Thyroid gland (tissue), 4 donors: ENCODE measurements at regions not wholly inside any gene's neighbourhood (a gene's known extent, or its start where the extent isn't known, plus 50 kb on each side); places are given as distances from the start of the nearest gene placed in this dataset.
A peak's percentile ranks its signal among the peaks of the same experiment; 100 is the strongest.

Source experiments
- DNase-seq, 2 donors: peaks; one replicate each; pipeline ENCODE4 v3.0.0-alpha.2; 2019
- H3K27ac ChIP-seq, 3 donors: fragments of 200-600 bp; sonication (generic); 1 replicate in 2 of 3; 2 replicates in 1 of 3; pipeline ENCODE4 v1.5.1; 2016 to 2019; ENCODE audit warnings: mild to moderate bottlenecking in 1 of 3, moderate library complexity in 1 of 3
- H3K27me3 ChIP-seq: fragments of 200-600 bp; sonication (generic); one replicate; pipeline ENCODE4 v1.5.1; 2019
- H3K36me3 ChIP-seq, 2 donors: fragments of 200-600 bp; sonication (generic); one replicate each; pipeline ENCODE4 v1.5.1; 2016 to 2019
- H3K4me1 ChIP-seq, 2 donors: fragments of 200-600 bp; sonication (generic); one replicate each; pipeline ENCODE4 v1.5.1; 2017 to 2019
- H3K4me3 ChIP-seq, 3 donors: fragments of 200-600 bp; sonication (generic); replicated peaks in 1 of 3; 1 replicate in 2 of 3; 2 replicates in 1 of 3; pipeline ENCODE4 v1.5.1; 2016; ENCODE audit warnings: mild to moderate bottlenecking in 1 of 3
- H3K9me3 ChIP-seq: fragments of 200-600 bp; sonication (generic); one replicate; pipeline ENCODE4 v1.5.1; 2017
- CTCF ChIP-seq, 6 experiments: fragments of 200-600 bp in 3 of 6; fragments of 450-650 bp in 3 of 6; sonication (generic) in 3 of 6; IDR thresholded peaks; one replicate each; pipeline ENCODE4 v1.5.1; 2016 to 2019; ENCODE audit warnings: antibody characterized with exemption in 6 of 6, mild to moderate bottlenecking in 2 of 6, inconsistent platforms in 1 of 6, moderate library complexity in 1 of 6
- POLR2A ChIP-seq, 2 donors: fragments of 450-650 bp; IDR thresholded peaks; one replicate each; pipeline ENCODE4 v1.6.1; 2017; ENCODE audit warnings: antibody characterized with exemption in 2 of 2, mild to moderate bottlenecking in 2 of 2, moderate library complexity in 1 of 2
- WGBS, 2 donors: methylation state at CpG; one replicate each; pipeline ENCODE4 v1.1.5; 2017; 5-methylcytosine and 5-hydroxymethylcytosine counted together
- intact Hi-C: fragments of 100-400 bp; cut with DNase I; formaldehyde crosslinking; loops from one replicate; pipeline ENCODE4 v1.15.1; 2023

- Histone ChIP-seq H3K4me3 (no peak overlapping the region), H3K9me3 (no peaks in the 10 kb centered on the region), H3K27ac (no peak overlapping the region), H3K27me3 (no peaks in the 10 kb centered on the region), H3K4me1 (no peaks in the 10 kb centered on the region), H3K36me3 (no peaks in the 10 kb centered on the region)
- TF ChIP-seq POLR2A (IDR thresholded peaks at IDR 0.05), result no peak
- TF ChIP-seq CTCF (IDR thresholded peaks at IDR 0.05), result no peak
- no peak for DNase-seq
- WGBS, 2 donors, result 74 to 78% methylated on average over 2 of the region's 2 CpGs
- intact Hi-C loops, result no loop called here
Measured at GRCh38 chr10:105700218-105700617, 1059.1 kb downstream of the SORCS3 start.

DNA sequence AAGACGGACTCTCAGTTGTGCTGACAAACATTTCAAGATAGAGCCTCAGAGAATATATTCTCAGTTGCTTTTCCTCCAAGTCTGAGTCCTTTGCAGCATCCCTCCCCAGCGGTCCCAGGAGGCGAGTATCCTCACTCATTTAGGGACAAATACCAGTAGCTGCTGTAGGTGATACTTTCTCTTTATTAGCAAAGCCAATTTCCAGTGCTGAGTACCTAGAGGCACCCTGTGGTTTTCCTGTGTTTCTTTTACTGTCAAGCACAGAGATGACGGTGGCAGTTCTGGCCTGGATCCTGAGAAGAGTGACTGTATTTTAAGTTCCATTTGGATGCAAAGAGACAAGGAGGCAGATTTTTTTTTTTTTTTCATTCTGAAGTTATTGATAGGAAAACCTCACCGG lies 1058.4 kb downstream of the SORCS3 start:
- Histone ChIP-seq H3K27ac (no peak overlapping the region), H3K9me3 (no peaks in the 10 kb centered on the region), H3K4me3 (no peak overlapping the region), H3K36me3 (no peaks in the 10 kb centered on the region), H3K27me3 (no peaks in the 10 kb centered on the region), H3K4me1 (no peaks in the 10 kb centered on the region)
- TF ChIP-seq POLR2A (IDR thresholded peaks at IDR 0.05) (no peak), CTCF (IDR thresholded peaks at IDR 0.05) (no peak)
- WGBS, 2 donors, result 66 to 72% methylated on average over 5 of the region's 5 CpGs
- intact Hi-C loops, result no loop called here
- DNase-seq, result no peak

DNA sequence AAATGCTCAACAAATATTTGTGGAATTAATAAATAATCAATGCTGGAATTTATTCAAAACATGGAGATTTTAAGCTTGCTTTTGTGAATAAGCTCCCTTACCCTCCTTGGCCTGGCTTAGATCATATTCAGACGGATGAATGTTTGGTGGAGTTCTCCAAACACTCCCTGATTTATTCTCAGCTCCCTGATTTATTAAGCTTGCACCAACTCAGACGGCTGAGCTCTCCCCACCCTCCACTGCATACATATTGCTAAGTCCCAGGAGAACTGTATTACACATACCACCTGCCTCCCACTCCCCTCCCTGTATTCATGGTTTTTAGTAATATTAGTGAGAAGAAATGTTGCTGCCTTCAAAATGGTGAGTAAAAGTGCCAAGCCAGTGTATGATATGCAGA lies 1057.5 kb downstream of the SORCS3 start:
- 46 to 59% methylated on average over 2 of the region's 2 CpGs for WGBS, 2 donors

GRCh38 chr10:105697290-105697780 lies 1056.2 kb downstream of the SORCS3 start:
- Histone ChIP-seq H3K36me3 (no peaks in the 10 kb centered on the region), H3K4me3 (no peak overlapping the region), H3K4me1 (no peaks in the 10 kb centered on the region), H3K9me3 (no peaks in the 10 kb centered on the region), H3K27me3 (no peaks in the 10 kb centered on the region), H3K27ac (no peak overlapping the region)
- intact Hi-C loops, result no loop called here
- no peak for DNase-seq
- TF ChIP-seq POLR2A (IDR thresholded peaks at IDR 0.05) (no peak), CTCF (IDR thresholded peaks at IDR 0.05) (no peak)
- WGBS, 2 donors, result 51 to 71% methylated on average over 3 of the region's 3 CpGs

More for the DNA sequence above, 1057.5 kb downstream of the SORCS3 start:
- intact Hi-C loops, result no loop called here
- no peaks in the 10 kb centered on the region for H3K4me1 ChIP-seq
- no peaks in the 10 kb centered on the region for H3K36me3 ChIP-seq
- H3K4me3 ChIP-seq, result no peak overlapping the region
- no peak for DNase-seq
- no peak for TF ChIP-seq CTCF (IDR thresholded peaks at IDR 0.05)
- TF ChIP-seq POLR2A (IDR thresholded peaks at IDR 0.05), result no peak
- H3K27ac ChIP-seq, result no peak overlapping the region
- H3K27me3 ChIP-seq, result no peaks in the 10 kb centered on the region
- H3K9me3 ChIP-seq, result no peaks in the 10 kb centered on the region

GRCh38 chr10:105691811-105692210 lies 1050.7 kb downstream of the SORCS3 start:
- H3K4me3 ChIP-seq, result no peak overlapping the region
- H3K27ac ChIP-seq, result no peak overlapping the region
- no peaks in the 10 kb centered on the region for H3K4me1 ChIP-seq
- no peaks in the 10 kb centered on the region for H3K9me3 ChIP-seq
- no peaks in the 10 kb centered on the region for H3K36me3 ChIP-seq
- H3K27me3 ChIP-seq, result no peaks in the 10 kb centered on the region
- WGBS, 2 donors, result 8 to 35% methylated on average over 1 of the region's 1 CpG
- intact Hi-C loops, result no loop called here
- peak in 2 of 6 experiments; percentile 16 to 23 for TF ChIP-seq CTCF (IDR thresholded peaks at IDR 0.05)
- no peak for TF ChIP-seq POLR2A (IDR thresholded peaks at IDR 0.05)
- DNase-seq, result no peak
